ENCODE measurements at regions not wholly inside any gene's neighbourhood (a gene's known extent, or its start where the extent isn't known, plus 50 kb on each side); places are given as distances from the start of the nearest gene placed in this dataset.

GRCh38 chr15:62717496-62717895, 325.1 kb upstream of the TPM1 start:
- TF ChIP-seq EP300 (IDR thresholded peaks at IDR 0.05) (no peak), POLR2A (IDR thresholded peaks at IDR 0.05) (no peak), POLR2AphosphoS5 (IDR thresholded peaks at IDR 0.05) (no peak)
- TF ChIP-seq, protein P1, sequence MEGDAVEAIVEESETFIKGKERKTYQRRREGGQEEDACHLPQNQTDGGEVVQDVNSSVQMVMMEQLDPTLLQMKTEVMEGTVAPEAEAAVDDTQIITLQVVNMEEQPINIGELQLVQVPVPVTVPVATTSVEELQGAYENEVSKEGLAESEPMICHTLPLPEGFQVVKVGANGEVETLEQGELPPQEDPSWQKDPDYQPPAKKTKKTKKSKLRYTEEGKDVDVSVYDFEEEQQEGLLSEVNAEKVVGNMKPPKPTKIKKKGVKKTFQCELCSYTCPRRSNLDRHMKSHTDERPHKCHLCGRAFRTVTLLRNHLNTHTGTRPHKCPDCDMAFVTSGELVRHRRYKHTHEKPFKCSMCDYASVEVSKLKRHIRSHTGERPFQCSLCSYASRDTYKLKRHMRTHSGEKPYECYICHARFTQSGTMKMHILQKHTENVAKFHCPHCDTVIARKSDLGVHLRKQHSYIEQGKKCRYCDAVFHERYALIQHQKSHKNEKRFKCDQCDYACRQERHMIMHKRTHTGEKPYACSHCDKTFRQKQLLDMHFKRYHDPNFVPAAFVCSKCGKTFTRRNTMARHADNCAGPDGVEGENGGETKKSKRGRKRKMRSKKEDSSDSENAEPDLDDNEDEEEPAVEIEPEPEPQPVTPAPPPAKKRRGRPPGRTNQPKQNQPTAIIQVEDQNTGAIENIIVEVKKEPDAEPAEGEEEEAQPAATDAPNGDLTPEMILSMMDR (IDR thresholded peaks at IDR 0.05) = no peak
